ENCODE measurements at regions not wholly inside any gene's neighbourhood (a gene's known extent, or its start where the extent isn't known, plus 50 kb on each side); places are given as distances from the start of the nearest gene placed in this dataset.

GRCh38 chr1:232222614-232223013 is 407.3 kb downstream of the SIPA1L2 start:
- TF ChIP-seq EP300 (IDR thresholded peaks at IDR 0.05; ENCODE audit: borderline replicate concordance in 1 of 2, low read depth in 1 of 2, low read length in 1 of 2): no peak
- no peak for TF ChIP-seq CTCF (IDR thresholded peaks at IDR 0.05)
- no peak for TF ChIP-seq GABPA (IDR thresholded peaks at IDR 0.05; ENCODE audit: low read depth)
- TF ChIP-seq REST (IDR thresholded peaks at IDR 0.05; ENCODE audit: low read depth, low read length): no peak
- no peak for TF ChIP-seq RCOR1 (IDR thresholded peaks at IDR 0.05; ENCODE audit: low read length)
- TF ChIP-seq POLR2AphosphoS5 (IDR thresholded peaks at IDR 0.05; ENCODE audit: low read depth, low read length): no peak
- no peak for TF ChIP-seq RAD21 (IDR thresholded peaks at IDR 0.05; ENCODE audit: low read length)
- no peak for TF ChIP-seq YY1 (IDR thresholded peaks at IDR 0.05; ENCODE audit: low read depth)

Data from SK-N-SH (cell line).